ENCODE measurements at regions not wholly inside any gene's neighbourhood (a gene's known extent, or its start where the extent isn't known, plus 50 kb on each side); places are given as distances from the start of the nearest gene placed in this dataset.
"Not testable (repeated sequence)": the region's sequence is repeated elsewhere in the genome, so short reads cannot be mapped to it uniquely, and the experiment has no call there.

DNA sequence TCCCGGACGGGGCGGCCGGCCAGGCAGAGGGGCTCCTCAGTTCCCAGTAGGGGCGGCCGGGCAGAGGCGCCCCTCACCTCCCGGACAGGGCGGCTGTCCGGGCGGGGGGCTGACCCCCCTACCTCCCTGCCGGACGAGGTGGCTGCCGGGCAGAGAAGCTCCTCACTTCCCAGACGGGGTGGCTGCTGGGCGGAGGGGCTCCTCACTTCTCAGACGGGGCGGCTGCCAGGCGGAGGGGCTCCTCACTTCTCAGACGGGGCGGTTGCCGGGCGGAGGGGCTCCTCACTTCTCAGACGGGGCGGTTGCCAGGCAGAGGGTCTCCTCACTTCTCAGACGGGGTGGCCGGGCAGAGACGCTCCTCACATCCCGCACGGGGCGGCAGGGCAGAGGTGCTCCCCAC, 84.6 kb downstream of the SHANK2 start:
- TF ChIP-seq CTCF, POLR2A (IDR thresholded peaks at IDR 0.05): not testable (repeated sequence)
